GM12865 (cell line): ENCODE measurements at regions not wholly inside any gene's neighbourhood (a gene's known extent, or its start where the extent isn't known, plus 50 kb on each side); places are given as distances from the start of the nearest gene placed in this dataset.

Source experiments
- DNase-seq: peaks from one replicate; pipeline ENCODE4 v3.0.0; 2010; ENCODE audit warnings: low read depth
- H3K4me3 ChIP-seq: 2 replicates; pipeline ENCODE4 v1.5.1; 2011; ENCODE audit warnings: mild to moderate bottlenecking, low read depth, low read length, control low read depth
- CTCF ChIP-seq: IDR thresholded peaks from 2 replicates; pipeline ENCODE4 v1.5.1; 2011; ENCODE audit warnings: low read length, control low read depth, low read depth, inconsistent platforms; ENCODE audit not compliant: insufficient read depth; ENCODE audit errors: missing control alignments

DNA sequence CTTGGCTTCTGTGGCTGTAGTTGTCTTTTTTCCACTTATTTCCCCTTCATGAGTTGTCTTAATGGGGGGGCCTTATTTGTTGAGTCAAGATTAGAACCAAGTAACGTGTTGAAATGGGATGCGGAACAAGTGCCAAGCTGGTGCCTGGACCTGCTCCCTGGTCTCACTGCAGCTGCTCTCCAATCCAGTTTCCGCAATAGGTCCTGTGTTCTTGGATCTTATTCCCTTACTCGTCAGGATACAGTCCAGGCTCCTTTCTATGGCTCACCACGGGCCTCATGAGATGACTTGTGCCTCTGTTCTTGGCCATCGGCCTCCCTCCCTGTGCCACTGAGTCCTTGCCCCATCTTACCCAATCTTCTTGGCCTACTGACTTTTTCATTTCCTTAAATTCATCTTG is 159.6 kb upstream of the CADM1 start:
- no peak overlapping the region for H3K4me3 ChIP-seq
- no peak for DNase-seq
- TF ChIP-seq CTCF, result no peak

DNA sequence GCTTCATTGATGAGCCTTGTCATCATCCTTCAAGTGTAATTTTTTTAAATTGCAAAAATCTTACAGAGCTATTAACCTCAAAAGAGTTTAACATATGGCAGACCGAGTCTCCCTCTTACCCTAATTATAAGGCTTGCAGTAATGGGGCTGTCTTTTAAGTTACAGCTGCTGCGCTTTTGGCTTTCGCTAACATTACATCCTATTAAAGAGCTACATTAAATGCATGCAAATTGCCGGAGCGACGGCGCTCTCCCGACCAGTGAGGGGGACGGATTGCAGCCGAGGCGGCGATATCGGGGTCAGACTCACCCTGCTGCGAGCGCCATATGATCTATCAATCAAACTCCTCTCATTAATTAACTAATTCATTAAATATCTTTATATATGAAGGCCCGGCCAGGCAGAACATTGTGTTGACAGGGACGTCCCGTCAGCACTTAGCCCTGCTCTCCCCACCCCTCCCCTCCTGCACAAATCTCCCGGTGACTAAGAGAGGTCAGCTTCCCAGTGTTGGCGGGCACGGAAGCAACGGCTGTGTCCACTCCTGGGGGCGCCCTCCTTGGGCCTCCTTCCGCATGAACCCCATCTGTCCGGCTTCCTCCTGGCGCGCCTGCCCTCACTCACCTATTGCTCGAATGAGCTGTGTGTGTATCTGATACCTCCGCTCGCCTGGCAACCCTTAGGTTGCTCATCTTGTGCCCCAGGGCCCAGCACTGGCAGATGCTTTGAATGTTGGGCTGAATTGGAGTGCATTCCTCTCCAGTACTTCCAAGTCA is 156.0 kb upstream of the CADM1 start:
- no peak for DNase-seq
- no peak overlapping the region for H3K4me3 ChIP-seq
- TF ChIP-seq CTCF, result no peak

GRCh38 chr11:115659061-115659963 is 155.1 kb upstream of the CADM1 start:
- peak; percentile 3 for DNase-seq
- no peak overlapping the region for H3K4me3 ChIP-seq
- TF ChIP-seq CTCF, result no peak

GRCh38 chr11:115657586-115657985 is 153.4 kb upstream of the CADM1 start:
- no peak for DNase-seq
- no peak for TF ChIP-seq CTCF
- no peak overlapping the region for H3K4me3 ChIP-seq

- no peak overlapping the region for H3K4me3 ChIP-seq
- TF ChIP-seq CTCF, result no peak
- no peak for DNase-seq
Observed at GRCh38 chr11:115656669-115657068, 152.5 kb upstream of the CADM1 start.

DNA sequence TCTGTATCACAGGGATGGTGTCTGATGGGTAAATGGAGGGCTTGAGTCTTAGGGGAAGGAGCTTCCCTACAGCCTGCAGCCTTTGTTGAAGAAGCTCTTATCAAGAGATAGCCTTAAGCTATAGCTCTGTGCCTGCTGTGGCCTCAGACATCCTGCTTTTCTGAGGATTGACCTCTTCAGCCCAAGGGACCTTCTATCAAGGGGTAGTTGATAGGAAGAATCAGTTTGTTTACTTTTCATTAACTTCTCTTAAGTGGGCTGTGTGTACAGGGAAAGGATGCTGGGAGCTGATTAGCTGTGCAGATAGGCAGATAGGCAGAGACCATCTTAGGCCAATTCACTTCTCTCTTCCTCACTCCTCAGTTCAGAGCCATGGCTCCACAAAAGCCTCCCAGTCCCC is 151.8 kb upstream of the CADM1 start:
- H3K4me3 ChIP-seq, result no peak overlapping the region
- no peak for TF ChIP-seq CTCF
- no peak for DNase-seq
